Stimulated activated CD4-positive, alpha-beta T cell treated with anti-CD3 and anti-CD28 coated beads, Interleukin-15, amount 100 ng/mL, for 1 hour (primary cell): ENCODE measurements at regions not wholly inside any gene's neighbourhood (a gene's known extent, or its start where the extent isn't known, plus 50 kb on each side); places are given as distances from the start of the nearest gene placed in this dataset.

Experiments
- DNase-seq, 2 donors: peaks; one replicate each; pipeline ENCODE4 v3.0.0-alpha.2; 2020; ENCODE audit warnings: low read depth in 1 of 2, low spot score in 1 of 2

GRCh38 chr14:53473480-53473879, 320.4 kb upstream of the DDHD1 start:
- DNase-seq, result no peak

GRCh38 chr14:53472306-53472705, 319.2 kb upstream of the DDHD1 start:
- DNase-seq, result no peak

- DNase-seq, result no peak
Measured at GRCh38 chr14:53470351-53471043, 317.4 kb upstream of the DDHD1 start.

DNA sequence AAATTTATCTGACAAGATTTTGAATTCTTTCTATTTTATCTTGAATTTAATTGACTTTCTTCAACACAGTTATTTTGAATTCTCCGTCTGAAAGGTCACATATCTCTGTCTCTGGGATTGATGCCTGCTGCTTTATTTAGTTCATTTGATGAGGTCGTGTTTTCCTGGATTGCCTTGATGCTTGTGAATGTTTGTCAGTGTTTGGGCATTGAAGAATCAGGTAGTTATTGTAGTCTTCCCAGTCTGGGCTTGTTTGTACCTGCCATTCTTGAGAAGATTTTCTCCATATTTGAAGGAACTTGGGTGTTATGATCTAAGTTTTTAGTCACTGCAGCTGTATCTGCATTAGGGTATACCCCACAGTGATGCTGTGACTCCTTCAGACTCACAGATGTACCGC, 315.8 kb upstream of the DDHD1 start:
- DNase-seq, result no peak

DNA sequence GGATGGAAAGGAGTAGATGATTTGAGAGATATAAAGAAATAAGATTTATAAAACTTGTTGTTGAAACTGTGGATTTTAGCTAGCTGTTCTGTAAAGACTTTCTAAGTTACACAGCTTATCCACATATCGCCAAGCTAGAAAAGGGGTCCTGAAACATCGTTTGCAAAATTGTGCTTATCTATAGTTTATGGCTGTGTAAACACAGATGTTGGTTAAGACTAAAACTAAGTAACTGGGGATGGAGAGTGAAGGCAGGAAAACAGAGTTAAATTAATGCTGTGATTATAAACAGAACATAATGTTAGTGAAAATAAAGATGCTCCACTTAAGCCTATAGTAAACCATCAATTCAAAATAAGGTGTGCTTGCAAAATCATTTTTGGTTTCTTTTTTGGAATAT, 311.3 kb upstream of the DDHD1 start:
- DNase-seq, result no peak

DNA sequence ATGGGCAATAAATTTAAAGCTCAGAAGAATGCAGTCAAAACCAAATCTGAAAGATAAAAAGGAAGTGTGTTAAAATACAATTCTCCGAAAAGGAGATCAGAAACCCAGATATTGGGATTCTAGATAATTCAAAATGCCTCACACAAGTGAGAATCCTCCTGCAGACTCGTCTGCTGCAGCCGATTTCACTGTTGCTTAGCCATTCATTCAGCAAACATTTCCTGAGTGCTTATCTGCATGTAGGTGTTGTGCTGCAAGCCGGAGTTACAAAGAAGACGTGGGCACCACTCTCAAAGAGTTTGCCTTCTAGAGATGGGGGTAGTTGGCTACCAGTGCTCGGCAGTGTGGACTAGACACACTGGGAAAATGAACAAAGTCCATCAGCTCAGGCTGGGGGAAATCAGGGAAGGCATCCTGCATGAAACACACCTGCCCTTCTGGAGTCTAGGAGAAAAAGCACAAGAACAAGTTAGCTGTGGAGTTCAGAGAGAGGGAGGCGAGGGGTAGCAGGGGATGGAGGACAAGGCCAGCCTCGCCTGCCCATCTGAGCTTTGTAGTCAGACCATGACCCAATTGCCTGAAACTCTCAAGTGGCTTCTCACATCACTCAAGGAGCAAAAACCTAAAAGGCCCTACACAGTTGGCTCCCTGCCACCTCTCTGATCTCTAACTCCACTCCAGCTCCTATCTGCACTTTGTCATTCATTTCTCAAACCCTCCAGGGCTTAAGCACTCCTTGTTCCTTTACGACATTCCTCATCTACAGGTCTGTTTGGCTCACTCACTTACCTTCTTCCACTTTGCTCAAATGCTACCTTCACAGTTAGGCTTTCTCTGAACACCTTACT, 310.0 kb upstream of the DDHD1 start:
- no peak for DNase-seq

DNA sequence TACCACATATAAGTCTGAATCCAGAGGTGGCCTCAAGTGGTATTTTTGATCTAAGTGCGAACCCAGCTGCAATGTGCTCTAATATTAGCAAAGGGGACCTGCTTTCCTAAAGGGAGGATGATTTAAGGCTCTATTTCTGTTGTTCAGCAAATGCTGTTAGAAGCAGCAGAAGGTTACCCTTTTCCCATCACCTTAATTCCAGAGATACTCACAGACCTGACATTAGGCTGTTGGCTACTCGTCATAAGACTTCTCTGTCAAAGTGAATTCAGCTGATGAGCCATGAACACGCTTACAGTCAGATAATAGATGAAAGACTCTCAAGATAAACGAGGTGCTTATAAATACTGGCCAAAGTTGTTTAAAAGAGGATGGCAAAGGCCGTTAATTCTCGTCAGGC, 308.7 kb upstream of the DDHD1 start:
- DNase-seq, result no peak

GRCh38 chr14:53460544-53460943, 307.4 kb upstream of the DDHD1 start:
- DNase-seq, result no peak

GRCh38 chr14:53458368-53458814, 305.3 kb upstream of the DDHD1 start:
- DNase-seq, result no peak

DNA sequence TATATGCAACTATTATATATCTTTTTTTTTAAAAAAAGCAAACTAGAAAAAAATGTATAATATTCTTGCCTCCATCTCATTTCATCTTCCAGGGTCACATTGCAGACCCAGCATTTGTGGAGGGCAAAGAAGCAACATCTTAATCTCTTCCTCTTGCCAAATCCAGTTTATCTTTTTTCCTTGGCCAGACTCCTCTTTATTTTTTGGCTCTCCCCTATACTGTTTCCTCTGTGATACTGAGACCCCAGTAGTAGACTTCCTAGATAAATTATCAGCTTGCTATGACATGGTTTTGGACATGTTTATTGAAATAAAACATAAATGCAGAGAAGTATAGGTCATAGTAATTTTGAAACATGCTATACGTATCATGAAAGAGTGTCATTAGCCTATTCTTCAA, 303.8 kb upstream of the DDHD1 start:
- DNase-seq, result no peak

- no peak for DNase-seq
Measured at GRCh38 chr14:53452005-53452673, 299.0 kb upstream of the DDHD1 start.

DNA sequence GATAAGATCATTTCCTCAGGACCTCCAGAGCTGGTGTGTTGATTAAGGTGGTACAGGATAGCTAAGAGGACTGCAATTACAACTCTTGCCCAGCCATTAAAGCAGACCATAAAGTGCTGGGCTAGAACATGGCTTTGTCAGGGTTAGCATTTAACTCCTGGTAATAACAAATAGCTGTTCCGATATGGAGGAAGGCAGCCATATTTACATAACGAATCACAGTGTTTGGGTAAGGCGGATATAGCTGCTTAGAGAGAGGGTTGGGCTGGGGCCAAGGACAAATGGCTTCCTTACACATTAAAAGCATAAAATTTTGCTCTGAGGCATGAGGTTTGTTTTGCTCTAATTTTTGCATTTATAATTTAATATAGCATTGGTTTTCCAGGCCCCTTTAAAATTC, 297.7 kb upstream of the DDHD1 start:
- no peak for DNase-seq

DNA sequence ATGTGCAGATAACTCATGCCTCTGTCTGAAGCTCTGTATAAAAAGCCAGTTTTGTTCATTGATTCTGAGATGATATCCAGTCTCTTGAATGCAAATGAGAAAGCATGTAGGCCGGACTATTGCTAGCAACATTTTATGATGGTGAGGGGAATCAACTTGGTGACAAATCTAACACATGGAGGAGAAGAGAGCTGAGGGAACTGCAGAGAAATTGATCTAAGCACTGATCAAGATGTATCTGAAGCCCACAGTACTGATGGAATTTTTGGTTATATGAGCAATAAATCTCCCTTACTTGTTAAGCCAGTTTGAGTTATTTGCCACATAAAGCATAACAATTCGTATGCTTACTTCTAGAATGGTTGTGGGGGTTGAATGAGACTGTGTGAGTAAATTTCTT, 295.6 kb upstream of the DDHD1 start:
- DNase-seq, result no peak

DNA sequence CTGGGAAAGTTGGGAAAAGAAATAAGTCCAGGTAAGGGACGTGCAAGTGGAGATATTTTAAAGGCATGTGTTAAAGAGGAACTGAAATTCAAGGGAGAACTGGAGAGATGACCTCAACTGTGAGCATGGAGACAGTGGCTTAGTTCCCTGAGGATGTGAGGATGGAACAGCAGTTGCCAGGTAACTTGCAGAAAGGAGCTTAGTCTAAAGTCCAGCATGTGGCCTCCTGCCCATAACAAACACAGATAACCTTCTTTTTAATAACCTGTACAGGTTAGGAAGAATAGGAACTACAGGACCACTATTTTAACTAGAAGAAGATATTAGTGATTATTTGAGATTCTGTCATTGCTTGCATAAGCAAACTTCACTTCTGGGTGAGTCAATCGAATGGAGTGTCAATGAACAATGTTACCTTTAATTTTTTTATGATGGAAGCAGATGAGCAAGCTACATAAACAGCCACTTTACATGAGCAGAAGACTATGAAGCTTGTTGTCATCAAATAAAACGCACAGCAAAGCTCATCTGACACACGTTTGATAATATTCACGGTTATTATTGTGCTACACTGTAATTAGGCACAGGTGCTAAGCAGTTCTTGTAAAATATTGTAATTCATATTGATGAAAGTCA, 291.7 kb upstream of the DDHD1 start:
- DNase-seq, result no peak

- DNase-seq, result no peak
Measured at GRCh38 chr14:53441789-53442188, 288.7 kb upstream of the DDHD1 start.

GRCh38 chr14:53437858-53438257, 284.7 kb upstream of the DDHD1 start:
- no peak for DNase-seq

GRCh38 chr14:53432378-53432802, 279.3 kb upstream of the DDHD1 start:
- DNase-seq, result no peak

DNA sequence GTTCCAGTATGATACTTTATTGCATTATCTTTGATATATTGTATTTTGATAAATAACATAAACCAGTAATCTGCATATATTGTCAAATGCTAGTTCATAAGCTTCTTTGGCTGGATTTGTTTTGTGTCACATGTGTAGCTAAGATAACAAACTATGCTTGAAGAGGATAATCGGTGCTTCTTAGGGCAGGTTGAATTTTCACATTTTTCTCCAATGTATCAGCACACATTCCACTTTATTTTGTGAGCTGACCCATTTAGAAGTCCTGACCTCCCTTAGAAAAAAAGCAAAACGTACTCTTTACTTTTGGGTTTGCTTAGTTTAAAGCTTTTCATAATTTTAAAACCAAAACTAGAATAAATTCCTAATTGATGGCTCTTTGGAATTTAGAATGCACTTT, 277.7 kb upstream of the DDHD1 start:
- no peak for DNase-seq

DNA sequence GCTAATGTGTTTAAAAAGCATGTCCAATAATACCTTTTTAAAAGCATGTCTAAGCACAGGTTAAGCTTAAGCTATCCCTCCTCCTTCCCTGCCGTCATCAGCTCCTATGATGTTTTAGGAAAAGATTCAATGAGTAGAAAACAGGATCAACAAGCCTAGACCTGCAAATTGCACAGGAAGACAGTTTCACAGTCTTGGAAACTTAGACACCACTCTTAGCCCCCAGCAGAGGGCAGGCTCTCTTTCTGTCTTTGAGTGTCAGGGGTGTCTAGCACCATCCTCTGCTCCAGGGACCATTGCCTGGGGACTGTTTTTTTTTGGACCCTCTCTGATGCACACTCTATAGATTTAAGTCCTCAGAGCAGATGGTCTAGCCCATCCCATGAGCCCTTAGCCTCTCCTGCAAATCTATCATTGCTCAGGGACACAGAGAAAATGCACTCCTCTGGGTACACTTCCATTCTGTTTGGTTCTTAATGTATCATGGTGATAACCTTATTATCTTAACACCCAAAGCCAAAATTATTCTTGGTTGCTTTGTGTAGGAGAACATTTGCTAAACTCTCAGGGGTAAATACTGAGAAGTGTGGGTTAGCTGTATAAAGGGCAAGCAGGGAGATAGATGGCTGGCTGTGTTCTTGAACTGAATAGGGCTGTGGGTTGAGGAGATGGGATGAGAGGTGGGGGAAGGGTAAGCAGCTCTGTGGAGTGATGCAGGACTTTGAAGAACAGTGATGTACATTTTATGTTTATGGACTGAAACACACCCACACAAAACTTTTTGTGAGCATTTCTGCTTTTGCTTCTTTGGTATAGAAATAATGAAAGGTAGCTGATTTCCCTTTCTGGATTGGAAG, 259.9 kb upstream of the DDHD1 start:
- DNase-seq, result no peak

DNA sequence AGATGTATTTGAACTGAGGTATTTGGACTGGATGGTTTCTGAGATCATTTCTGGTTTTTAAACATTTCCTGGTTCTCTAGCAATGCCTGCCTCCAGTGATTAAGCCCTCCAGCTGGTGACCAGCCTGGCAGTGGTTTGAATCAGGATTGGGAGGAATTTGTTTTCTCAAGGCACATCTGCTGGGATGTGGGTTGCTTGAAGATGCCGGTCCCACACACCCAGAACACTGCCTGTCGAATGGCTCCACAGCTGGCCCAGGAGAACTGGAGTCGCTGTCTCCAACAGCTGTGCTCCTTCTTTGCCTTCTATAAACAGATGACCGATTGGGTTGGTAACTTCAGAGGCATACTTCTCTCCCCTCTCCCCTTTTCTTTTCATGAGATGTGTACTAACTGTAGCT, 258.0 kb upstream of the DDHD1 start:
- no peak for DNase-seq

DNA sequence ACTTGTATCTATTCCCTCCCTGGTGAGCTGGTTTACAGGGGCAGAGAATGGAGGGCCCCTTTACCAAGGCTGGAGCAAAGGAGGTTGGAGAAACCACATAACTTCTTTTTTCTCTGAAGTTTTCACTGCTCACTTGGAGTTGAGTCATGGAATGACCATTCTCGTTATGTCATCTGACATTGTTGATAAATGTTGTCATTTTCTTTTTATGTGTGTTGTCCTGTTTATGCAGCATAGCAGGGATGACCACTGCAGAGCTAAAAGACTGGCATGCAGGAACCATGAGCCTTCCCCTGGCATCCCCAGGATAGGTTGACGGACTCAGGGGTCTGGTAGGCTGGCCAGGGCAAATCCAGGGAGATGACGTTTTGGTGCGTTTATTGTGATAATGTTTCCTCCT, 256.8 kb upstream of the DDHD1 start:
- no peak for DNase-seq
